ENCODE measurements at regions not wholly inside any gene's neighbourhood (a gene's known extent, or its start where the extent isn't known, plus 50 kb on each side); places are given as distances from the start of the nearest gene placed in this dataset.

DNA sequence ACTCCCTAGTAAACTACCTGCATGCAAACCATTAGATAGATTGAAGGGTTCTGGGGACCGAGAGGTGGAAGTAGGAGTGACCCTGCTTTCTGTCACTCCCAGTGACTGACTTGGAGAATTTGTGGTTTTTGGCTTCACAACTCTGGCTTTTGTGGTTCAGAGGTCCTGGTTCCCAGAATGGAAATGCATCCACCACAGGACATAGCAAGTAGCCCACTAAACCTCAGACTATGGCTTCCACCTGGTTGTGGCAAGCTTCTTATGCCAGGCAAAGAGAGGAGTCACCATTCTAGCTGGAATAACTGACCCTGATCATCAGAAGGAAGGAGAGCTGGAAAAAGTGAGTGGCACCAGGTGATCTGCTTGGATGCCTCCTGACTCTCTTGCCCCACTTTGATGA is 162.4 kb upstream of the TMEM260 start:
- H3F3A ChIP-seq (ENCODE audit: insufficient read depth), result no peaks in the 10 kb centered on the region
- TF ChIP-seq CTCF (IDR thresholded peaks at IDR 0.05; ENCODE audit: insufficient read depth, low read length, poor library complexity, severe bottlenecking) (no peak), EZH2phosphoT487 (conservative IDR thresholded peaks at IDR 0.05; ENCODE audit: low read length) (no peak)
- H2AFZ ChIP-seq (ENCODE audit: low read depth, low read length, severe bottlenecking), result no peak overlapping the region
- H3K27me3 ChIP-seq (ENCODE audit: low read length), result no peaks in the 10 kb centered on the region
- no peak overlapping the region for H3K9ac ChIP-seq (ENCODE audit: low read length)
- no peak overlapping the region for H3K4me2 ChIP-seq (ENCODE audit: low read depth, low read length, poor library complexity, severe bottlenecking)
- H3K4me3 ChIP-seq (ENCODE audit: insufficient read depth, low read length, poor library complexity, severe bottlenecking), result no peak overlapping the region
- no peaks in the 10 kb centered on the region for H3K9me3 ChIP-seq (ENCODE audit: insufficient read depth, low read length)
- H3K36me3 ChIP-seq (ENCODE audit: low read length), result no peaks in the 10 kb centered on the region
- no peaks in the 10 kb centered on the region for H3K79me2 ChIP-seq (ENCODE audit: insufficient read depth, low read length)
- no peak overlapping the region for H3K27ac ChIP-seq (ENCODE audit: low read depth, low read length)
- no peaks in the 10 kb centered on the region for H4K20me1 ChIP-seq (ENCODE audit: low read depth, low read length)
- no peaks in the 10 kb centered on the region for H3K9me2 ChIP-seq (replicated peaks; ENCODE audit: insufficient read depth, low read length)

DNA sequence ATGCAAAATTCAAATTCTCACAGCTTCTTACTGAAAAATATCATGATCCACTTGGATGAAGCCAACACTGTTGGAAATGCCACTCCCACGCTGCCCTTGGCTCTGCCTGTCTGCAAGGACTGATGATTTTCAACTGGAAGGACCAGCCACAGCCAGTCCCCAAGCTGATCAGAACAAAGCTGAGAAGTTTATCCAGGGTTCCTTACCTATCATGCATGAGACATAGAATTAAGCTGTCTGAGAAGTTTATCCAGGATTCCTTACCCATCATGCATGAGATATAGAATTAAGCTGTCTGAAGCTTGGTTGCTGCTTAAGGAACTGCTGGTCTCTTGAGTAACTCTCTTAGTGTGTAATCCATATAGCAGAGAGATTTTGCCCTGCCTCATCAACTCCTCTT is 159.8 kb upstream of the TMEM260 start:
- Histone ChIP-seq H3K4me2 (ENCODE audit: low read depth, low read length, poor library complexity, severe bottlenecking) (no peak overlapping the region), H4K20me1 (ENCODE audit: low read depth, low read length) (no peaks in the 10 kb centered on the region), H3K4me3 (ENCODE audit: insufficient read depth, low read length, poor library complexity, severe bottlenecking) (no peak overlapping the region), H3K27ac (ENCODE audit: low read depth, low read length) (no peak overlapping the region), H3K9ac (ENCODE audit: low read length) (no peak overlapping the region), H3F3A (ENCODE audit: insufficient read depth) (no peaks in the 10 kb centered on the region), H3K36me3 (ENCODE audit: low read length) (no peaks in the 10 kb centered on the region), H3K9me3 (ENCODE audit: insufficient read depth, low read length) (no peaks in the 10 kb centered on the region), H3K9me2 (replicated peaks; ENCODE audit: insufficient read depth, low read length) (no peaks in the 10 kb centered on the region), H3K79me2 (ENCODE audit: insufficient read depth, low read length) (no peaks in the 10 kb centered on the region), H2AFZ (ENCODE audit: low read depth, low read length, severe bottlenecking) (no peak overlapping the region), H3K27me3 (ENCODE audit: low read length) (no peaks in the 10 kb centered on the region)
- TF ChIP-seq CTCF (IDR thresholded peaks at IDR 0.05; ENCODE audit: insufficient read depth, low read length, poor library complexity, severe bottlenecking), result no peak
- no peak for TF ChIP-seq EZH2phosphoT487 (conservative IDR thresholded peaks at IDR 0.05; ENCODE audit: low read length)

GRCh38 chr14:56422221-56422620 is 157.4 kb upstream of the TMEM260 start:
- no peaks in the 10 kb centered on the region for H3F3A ChIP-seq (ENCODE audit: insufficient read depth)
- TF ChIP-seq CTCF (IDR thresholded peaks at IDR 0.05; ENCODE audit: insufficient read depth, low read length, poor library complexity, severe bottlenecking) (no peak), EZH2phosphoT487 (conservative IDR thresholded peaks at IDR 0.05; ENCODE audit: low read length) (no peak)
- H3K27ac ChIP-seq (ENCODE audit: low read depth, low read length), result no peak overlapping the region
- no peak overlapping the region for H2AFZ ChIP-seq (ENCODE audit: low read depth, low read length, severe bottlenecking)
- H4K20me1 ChIP-seq (ENCODE audit: low read depth, low read length), result no peaks in the 10 kb centered on the region
- H3K9ac ChIP-seq (ENCODE audit: low read length), result no peak overlapping the region
- no peaks in the 10 kb centered on the region for H3K36me3 ChIP-seq (ENCODE audit: low read length)
- no peaks in the 10 kb centered on the region for H3K9me2 ChIP-seq (replicated peaks; ENCODE audit: insufficient read depth, low read length)
- no peaks in the 10 kb centered on the region for H3K9me3 ChIP-seq (ENCODE audit: insufficient read depth, low read length)
- no peaks in the 10 kb centered on the region for H3K27me3 ChIP-seq (ENCODE audit: low read length)
- H3K79me2 ChIP-seq (ENCODE audit: insufficient read depth, low read length), result no peaks in the 10 kb centered on the region
- no peak overlapping the region for H3K4me3 ChIP-seq (ENCODE audit: insufficient read depth, low read length, poor library complexity, severe bottlenecking)
- no peak overlapping the region for H3K4me2 ChIP-seq (ENCODE audit: low read depth, low read length, poor library complexity, severe bottlenecking)
